ENCODE measurements at regions not wholly inside any gene's neighbourhood (a gene's known extent, or its start where the extent isn't known, plus 50 kb on each side); places are given as distances from the start of the nearest gene placed in this dataset.
"Not testable (repeated sequence)": the region's sequence is repeated elsewhere in the genome, so short reads cannot be mapped to it uniquely, and the experiment has no call there.

- DNase-seq, result peak; percentile 61
Measured at GRCh38 chr10:53325066-53325465, 552.5 kb upstream of the MBL2 start.

- peak; percentile 28 for DNase-seq
Measured at GRCh38 chr10:53315709-53316108, 543.1 kb upstream of the MBL2 start.

GRCh38 chr10:53314876-53315275, 542.3 kb upstream of the MBL2 start:
- peak; percentile 98 for DNase-seq

GRCh38 chr10:53298443-53298842, 525.9 kb upstream of the MBL2 start:
- DNase-seq, result no peak

GRCh38 chr10:53284615-53285182, 512.1 kb upstream of the MBL2 start:
- DNase-seq, result no peak

- no peak for DNase-seq
Measured at GRCh38 chr10:53276797-53277196, 504.2 kb upstream of the MBL2 start.

GRCh38 chr10:53269482-53269881, 496.9 kb upstream of the MBL2 start:
- no peak for DNase-seq

GRCh38 chr10:53260213-53260612, 487.6 kb upstream of the MBL2 start:
- DNase-seq, result no peak

- DNase-seq, result no peak
Measured at GRCh38 chr10:53256623-53257022, 484.0 kb upstream of the MBL2 start.

GRCh38 chr10:53255661-53256205, 483.1 kb upstream of the MBL2 start:
- no peak for DNase-seq

- DNase-seq, result no peak
Measured at GRCh38 chr10:53253221-53253620, 480.6 kb upstream of the MBL2 start.

- DNase-seq, result no peak
Measured at GRCh38 chr10:53239873-53240272, 467.3 kb upstream of the MBL2 start.

GRCh38 chr10:53236941-53237340, 464.4 kb upstream of the MBL2 start:
- DNase-seq, result no peak

GRCh38 chr10:53233749-53234148, 461.2 kb upstream of the MBL2 start:
- no peak for DNase-seq

- no peak for DNase-seq
Measured at GRCh38 chr10:53230651-53231050, 458.1 kb upstream of the MBL2 start.

GRCh38 chr10:53223851-53224250, 451.3 kb upstream of the MBL2 start:
- DNase-seq, result no peak

GRCh38 chr10:53222806-53223205, 450.2 kb upstream of the MBL2 start:
- no peak for DNase-seq

GRCh38 chr10:53209944-53210611, 437.5 kb upstream of the MBL2 start:
- DNase-seq, result peak; percentile 15

GRCh38 chr10:53183733-53184132, 411.1 kb upstream of the MBL2 start:
- DNase-seq, result no peak

GRCh38 chr10:53177468-53177867, 404.9 kb upstream of the MBL2 start:
- no peak for DNase-seq

- DNase-seq, result no peak
Measured at GRCh38 chr10:53166325-53166724, 393.7 kb upstream of the MBL2 start.

GRCh38 chr10:53162856-53163255, 390.3 kb upstream of the MBL2 start:
- no peak for DNase-seq

- no peak for DNase-seq
Measured at GRCh38 chr10:53161231-53161630, 388.6 kb upstream of the MBL2 start.

GRCh38 chr10:53155674-53156073, 383.1 kb upstream of the MBL2 start:
- DNase-seq, result not testable (repeated sequence)

GRCh38 chr10:53153831-53154230, 381.2 kb upstream of the MBL2 start:
- DNase-seq, result no peak

All from fibroblast of skin of right quadriceps (primary cell).